ENCODE measurements at regions not wholly inside any gene's neighbourhood (a gene's known extent, or its start where the extent isn't known, plus 50 kb on each side); places are given as distances from the start of the nearest gene placed in this dataset.

DNA sequence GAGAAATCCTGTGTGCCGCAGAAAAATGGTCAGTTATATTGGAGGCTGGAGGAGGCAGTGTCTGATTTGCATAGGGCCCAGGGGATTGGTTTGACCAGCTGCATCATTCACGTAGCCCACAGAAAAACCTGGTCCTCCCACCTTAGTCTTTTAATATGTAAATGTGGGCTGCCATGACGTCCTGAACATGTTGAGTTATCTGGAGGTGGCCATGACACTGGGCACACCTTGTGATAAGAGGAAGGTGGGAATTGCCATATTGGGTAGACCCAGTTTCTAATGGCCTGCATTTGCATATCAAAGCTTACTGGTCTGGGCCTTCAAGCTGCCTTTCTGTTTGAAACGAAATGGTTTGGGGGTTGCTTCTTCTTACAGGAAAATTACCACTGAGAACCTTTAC is 162.2 kb downstream of the AHR start:
- H3K36me3 ChIP-seq (ENCODE audit: low read depth, missing control alignments): no peaks in the 10 kb centered on the region
- no peak overlapping the region for H3K27ac ChIP-seq
- no peak for DNase-seq
- TF ChIP-seq, protein P1, sequence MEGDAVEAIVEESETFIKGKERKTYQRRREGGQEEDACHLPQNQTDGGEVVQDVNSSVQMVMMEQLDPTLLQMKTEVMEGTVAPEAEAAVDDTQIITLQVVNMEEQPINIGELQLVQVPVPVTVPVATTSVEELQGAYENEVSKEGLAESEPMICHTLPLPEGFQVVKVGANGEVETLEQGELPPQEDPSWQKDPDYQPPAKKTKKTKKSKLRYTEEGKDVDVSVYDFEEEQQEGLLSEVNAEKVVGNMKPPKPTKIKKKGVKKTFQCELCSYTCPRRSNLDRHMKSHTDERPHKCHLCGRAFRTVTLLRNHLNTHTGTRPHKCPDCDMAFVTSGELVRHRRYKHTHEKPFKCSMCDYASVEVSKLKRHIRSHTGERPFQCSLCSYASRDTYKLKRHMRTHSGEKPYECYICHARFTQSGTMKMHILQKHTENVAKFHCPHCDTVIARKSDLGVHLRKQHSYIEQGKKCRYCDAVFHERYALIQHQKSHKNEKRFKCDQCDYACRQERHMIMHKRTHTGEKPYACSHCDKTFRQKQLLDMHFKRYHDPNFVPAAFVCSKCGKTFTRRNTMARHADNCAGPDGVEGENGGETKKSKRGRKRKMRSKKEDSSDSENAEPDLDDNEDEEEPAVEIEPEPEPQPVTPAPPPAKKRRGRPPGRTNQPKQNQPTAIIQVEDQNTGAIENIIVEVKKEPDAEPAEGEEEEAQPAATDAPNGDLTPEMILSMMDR (IDR thresholded peaks at IDR 0.05): no peak
- no peak for TF ChIP-seq POLR2A (IDR thresholded peaks at IDR 0.05)
- no peaks in the 10 kb centered on the region for H3K27me3 ChIP-seq
- H3K4me3 ChIP-seq: no peak overlapping the region
- H3K9me3 ChIP-seq: no peaks in the 10 kb centered on the region
- no peaks in the 10 kb centered on the region for H3K4me1 ChIP-seq
- 69 to 80% methylated on average over 4 of the region's 4 CpGs for WGBS, 2 donors
- intact Hi-C loops (cut with DNase I; ENCODE audit: low total_unique reads): no loop called here

DNA sequence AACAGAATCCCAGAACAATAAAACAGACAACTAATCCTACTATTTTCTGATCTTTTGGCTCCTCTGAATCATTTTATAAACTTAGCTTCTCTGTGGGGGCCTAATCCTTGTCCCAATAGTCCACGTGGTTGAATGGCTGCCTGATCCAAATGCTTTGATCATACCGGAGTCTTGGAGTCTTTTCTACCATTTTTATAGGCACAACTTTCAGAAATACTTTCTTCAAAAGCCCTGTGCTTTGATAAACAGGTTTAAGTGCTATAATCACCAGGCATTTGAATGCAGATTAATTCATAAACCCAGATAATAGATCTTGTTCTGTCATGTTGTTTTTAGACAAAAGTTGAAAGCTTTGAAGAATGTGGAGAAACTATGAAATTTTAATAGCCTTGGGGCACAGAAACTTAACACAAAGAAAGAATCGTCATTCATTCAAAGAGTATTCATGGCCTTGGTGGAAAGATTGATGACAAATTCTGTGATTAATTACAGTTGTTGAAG is 163.7 kb downstream of the AHR start:
- Histone ChIP-seq H3K27me3 (no peaks in the 10 kb centered on the region), H3K4me3 (no peak overlapping the region), H3K9me3 (no peaks in the 10 kb centered on the region), H3K36me3 (ENCODE audit: low read depth, missing control alignments) (no peaks in the 10 kb centered on the region), H3K4me1 (no peaks in the 10 kb centered on the region), H3K27ac (no peak overlapping the region)
- DNase-seq: no peak
- WGBS, 2 donors: 64 to 67% methylated on average over 3 of the region's 3 CpGs
- TF ChIP-seq, protein P1 (IDR thresholded peaks at IDR 0.05): no peak
- no peak for TF ChIP-seq POLR2A (IDR thresholded peaks at IDR 0.05)
- intact Hi-C loops (cut with DNase I; ENCODE audit: low total_unique reads): no loop called here

DNA sequence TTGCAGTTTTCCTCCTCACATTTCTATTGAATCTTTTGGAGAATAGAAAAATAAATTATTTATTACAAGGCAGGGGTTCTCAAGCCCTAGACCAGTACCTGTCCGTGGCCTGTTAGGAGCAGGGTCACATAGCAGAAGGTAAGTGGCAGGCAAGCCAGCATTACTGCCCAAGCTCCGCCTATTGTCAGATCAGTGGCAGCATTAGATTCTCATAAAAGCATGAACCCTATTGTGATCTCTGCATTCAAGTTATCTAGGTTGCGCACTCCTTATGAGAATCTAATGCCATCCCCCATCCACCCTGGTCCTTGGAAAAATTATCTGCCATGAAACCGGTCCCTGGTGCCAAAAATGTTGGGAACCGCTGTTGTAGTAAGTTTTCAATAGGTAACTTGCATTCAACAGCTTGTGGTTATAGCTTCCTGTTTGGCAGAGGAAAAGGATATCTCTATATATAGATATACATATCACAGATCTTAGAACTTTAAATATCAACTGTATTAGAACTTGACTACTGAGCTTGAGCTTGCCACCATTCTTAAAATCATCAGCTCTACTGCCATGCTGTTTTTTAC is 165.1 kb downstream of the AHR start:
- 73 to 88% methylated on average over 5 of the region's 5 CpGs for WGBS, 2 donors
- Histone ChIP-seq H3K36me3 (ENCODE audit: low read depth, missing control alignments) (no peaks in the 10 kb centered on the region), H3K27ac (no peak overlapping the region), H3K27me3 (no peaks in the 10 kb centered on the region), H3K4me3 (no peak overlapping the region), H3K4me1 (no peaks in the 10 kb centered on the region), H3K9me3 (no peaks in the 10 kb centered on the region)
- DNase-seq: no peak
- intact Hi-C loops (cut with DNase I; ENCODE audit: low total_unique reads): no loop called here
- TF ChIP-seq, protein P1 (IDR thresholded peaks at IDR 0.05): no peak
- TF ChIP-seq POLR2A (IDR thresholded peaks at IDR 0.05): no peak

DNA sequence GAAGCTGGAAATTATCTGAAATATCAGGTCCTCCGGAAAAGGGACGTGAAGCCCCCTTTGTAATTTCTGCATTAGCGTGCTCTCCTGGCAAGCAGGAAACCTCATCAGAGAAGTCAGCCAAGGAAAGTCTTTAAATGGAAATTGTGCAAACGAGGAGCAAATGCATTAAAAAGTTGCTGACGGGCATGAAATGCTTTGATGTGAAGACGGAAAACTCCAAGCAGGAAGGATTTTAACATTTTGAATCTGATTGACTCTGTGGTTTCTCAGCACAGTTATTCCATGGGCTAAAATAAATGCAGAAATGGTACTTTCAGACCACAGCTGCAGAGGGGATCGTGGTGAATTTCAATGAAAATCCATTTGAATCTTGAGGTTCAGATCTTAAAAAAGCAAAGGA is 167.8 kb downstream of the AHR start:
- H3K4me3 ChIP-seq: no peak overlapping the region
- H3K27ac ChIP-seq: no peak overlapping the region
- intact Hi-C loops (cut with DNase I; ENCODE audit: low total_unique reads): no loop called here
- H3K9me3 ChIP-seq: no peaks in the 10 kb centered on the region
- 39 to 50% methylated on average over 7 of the region's 7 CpGs for WGBS, 2 donors
- DNase-seq: no peak
- no peaks in the 10 kb centered on the region for H3K27me3 ChIP-seq
- H3K36me3 ChIP-seq (ENCODE audit: low read depth, missing control alignments): no peaks in the 10 kb centered on the region
- TF ChIP-seq POLR2A (IDR thresholded peaks at IDR 0.05): no peak
- TF ChIP-seq, protein P1 (IDR thresholded peaks at IDR 0.05): no peak
- H3K4me1 ChIP-seq: no peaks in the 10 kb centered on the region

DNA sequence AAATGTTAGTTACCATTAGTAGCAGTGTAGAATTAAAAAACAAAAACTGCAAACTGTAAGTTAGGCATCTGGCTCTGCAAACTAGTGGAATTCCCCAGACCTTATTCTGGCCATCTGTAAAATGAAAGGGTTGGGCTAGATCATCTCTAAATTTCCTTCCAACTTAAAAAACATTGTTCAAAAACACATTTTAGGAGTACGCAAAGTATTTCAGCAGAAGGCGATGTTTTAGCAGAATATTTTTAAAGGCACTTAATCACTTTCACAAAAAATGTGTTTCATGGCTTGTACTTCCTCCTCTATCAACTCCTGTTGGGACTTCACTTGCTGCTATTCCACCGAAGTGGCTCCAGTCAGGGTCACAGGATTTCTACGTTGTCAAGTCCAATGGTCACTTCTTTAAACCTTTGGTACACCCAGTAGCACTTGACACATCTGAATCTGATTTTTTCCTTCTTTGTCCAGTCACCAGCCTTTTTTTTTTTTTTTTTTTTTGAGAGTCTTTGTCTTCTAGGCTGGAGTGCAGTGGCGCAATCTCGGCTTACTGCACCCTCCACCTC is 169.0 kb downstream of the AHR start:
- no peaks in the 10 kb centered on the region for H3K36me3 ChIP-seq (ENCODE audit: low read depth, missing control alignments)
- no peaks in the 10 kb centered on the region for H3K4me1 ChIP-seq
- intact Hi-C loops (cut with DNase I; ENCODE audit: low total_unique reads): no loop called here
- no peak overlapping the region for H3K27ac ChIP-seq
- DNase-seq: no peak
- no peaks in the 10 kb centered on the region for H3K27me3 ChIP-seq
- H3K4me3 ChIP-seq: no peak overlapping the region
- TF ChIP-seq, protein P1 (IDR thresholded peaks at IDR 0.05): no peak
- no peak for TF ChIP-seq POLR2A (IDR thresholded peaks at IDR 0.05)
- 84 to 92% methylated on average over 6 of the region's 6 CpGs for WGBS, 2 donors
- H3K9me3 ChIP-seq: no peaks in the 10 kb centered on the region
